Kidney (tissue), 13 donors: ENCODE measurements at regions not wholly inside any gene's neighbourhood (a gene's known extent, or its start where the extent isn't known, plus 50 kb on each side); places are given as distances from the start of the nearest gene placed in this dataset.

Experiments
- DNase-seq, 5 donors: peaks; one replicate each; pipeline ENCODE4 v3.0.0-alpha.2; 2013 to 2020
- FAIRE-seq: peaks from 2 replicates; lab custom pipeline; 2012; peaks lifted over from hg19 to GRCh38; lab: Jason Lieb, UNC
- H3K27ac ChIP-seq, 2 donors: one replicate each; pipeline ENCODE4 v1.7.0; 2013; ENCODE audit warnings: low read depth in 2 of 2, low read length in 2 of 2, inconsistent platforms in 1 of 2
- H3K27me3 ChIP-seq: one replicate; pipeline ENCODE4 v1.7.1; 2013; ENCODE audit warnings: low read length, inconsistent platforms; ENCODE audit not compliant: control insufficient read depth, insufficient read depth
- H3K36me3 ChIP-seq, 3 donors: one replicate each; pipeline versions ENCODE4 v1.7.0 to v1.7.1; 2013; ENCODE audit warnings: low read length in 3 of 3, control low read depth in 1 of 3, inconsistent platforms in 1 of 3; ENCODE audit not compliant: insufficient read depth in 3 of 3, control insufficient read depth in 2 of 3
- H3K4me1 ChIP-seq, 3 donors: one replicate each; pipeline versions ENCODE4 v1.7.0 to v1.7.1; 2013; ENCODE audit warnings: low read length in 3 of 3, inconsistent platforms in 1 of 3, low read depth in 1 of 3; ENCODE audit not compliant: control insufficient read depth in 2 of 3, insufficient read depth in 2 of 3
- H3K4me3 ChIP-seq, 3 donors: one replicate each; pipeline versions ENCODE4 v1.7.0 to v1.8.1; 2013; ENCODE audit warnings: low read length in 3 of 3, control low read depth in 1 of 3, inconsistent platforms in 1 of 3
- H3K9ac ChIP-seq, 3 donors: one replicate each; pipeline versions ENCODE4 v1.7.0 to v1.7.1; 2013; ENCODE audit warnings: low read length in 3 of 3, control low read depth in 1 of 3, inconsistent platforms in 1 of 3
- H3K9me3 ChIP-seq, 3 donors: one replicate each; pipeline versions ENCODE4 v1.7.0 to v1.7.1; 2013; ENCODE audit warnings: low read length in 3 of 3, control low read depth in 1 of 3, inconsistent platforms in 1 of 3; ENCODE audit not compliant: control insufficient read depth in 2 of 3, insufficient read depth in 1 of 3
- CTCF ChIP-seq: IDR thresholded peaks from 3 replicates; pipeline ENCODE4 v1.5.1; 2012; ENCODE audit warnings: mild to moderate bottlenecking, moderate library complexity, borderline replicate concordance; ENCODE audit not compliant: insufficient read depth; ENCODE audit errors: extremely low read depth
- intact Hi-C: fragments of 100-400 bp; cut with DNase I; formaldehyde crosslinking; loops from one replicate; pipeline ENCODE4 v1.11.1; 2022
- donor health status: control.
- donor health status: control.
- donor health status: control.
- donor health status: control.
- donor health status: control.
- donor health status: DM: yes; HTN: yes; CAD: no.
- donor health status: Normal renal cell carcinoma (clear cell type).

GRCh38 chr1:78224246-78224785, 178.6 kb downstream of the GIPC2 start:
- DNase-seq (no peak), FAIRE-seq (no peak)
- Histone ChIP-seq H3K4me1 (peaks cover 0 to 24% (median 5%) of the 10 kb centered on the region in 3 donors), H3K27me3 (no peaks in the 10 kb centered on the region), H3K27ac (no peak overlapping the region), H3K9me3 (peaks cover 0 to 17% (median 0%) of the 10 kb centered on the region in 3 donors), H3K4me3 (no peak overlapping the region), H3K36me3 (no peaks in the 10 kb centered on the region), H3K9ac (no peak overlapping the region)
- intact Hi-C loops, result no loop called here
- TF ChIP-seq CTCF, result no peak

GRCh38 chr1:78224861-78225552, 179.2 kb downstream of the GIPC2 start:
- no peak for FAIRE-seq
- H3K9me3 ChIP-seq, result peaks cover 0 to 17% (median 0%) of the 10 kb centered on the region in 3 donors
- H3K36me3 ChIP-seq, result no peaks in the 10 kb centered on the region
- peaks cover 0 to 24% (median 5%) of the 10 kb centered on the region in 3 donors for H3K4me1 ChIP-seq
- intact Hi-C loops, result no loop called here
- H3K4me3 ChIP-seq, result no peak overlapping the region
- peak in 2 of 5 donors; percentile 58 to 63 for DNase-seq
- H3K9ac ChIP-seq, result no peak overlapping the region
- no peak for TF ChIP-seq CTCF
- H3K27me3 ChIP-seq, result no peaks in the 10 kb centered on the region
- no peak overlapping the region for H3K27ac ChIP-seq

GRCh38 chr1:78226784-78227183, 181.0 kb downstream of the GIPC2 start:
- FAIRE-seq, result no peak
- no peak overlapping the region for H3K9ac ChIP-seq
- no peaks in the 10 kb centered on the region for H3K27me3 ChIP-seq
- H3K27ac ChIP-seq, result no peak overlapping the region
- peaks cover 0 to 19% (median 5%) of the 10 kb centered on the region in 3 donors for H3K4me1 ChIP-seq
- DNase-seq, result no peak
- TF ChIP-seq CTCF, result no peak
- H3K9me3 ChIP-seq, result peaks cover 0 to 11% (median 0%) of the 10 kb centered on the region in 3 donors
- H3K4me3 ChIP-seq, result no peak overlapping the region
- no peaks in the 10 kb centered on the region for H3K36me3 ChIP-seq
- intact Hi-C loops, result no loop called here
